ENCODE measurements at regions not wholly inside any gene's neighbourhood (a gene's known extent, or its start where the extent isn't known, plus 50 kb on each side); places are given as distances from the start of the nearest gene placed in this dataset.
"Not testable (repeated sequence)": the region's sequence is repeated elsewhere in the genome, so short reads cannot be mapped to it uniquely, and the experiment has no call there.

DNA sequence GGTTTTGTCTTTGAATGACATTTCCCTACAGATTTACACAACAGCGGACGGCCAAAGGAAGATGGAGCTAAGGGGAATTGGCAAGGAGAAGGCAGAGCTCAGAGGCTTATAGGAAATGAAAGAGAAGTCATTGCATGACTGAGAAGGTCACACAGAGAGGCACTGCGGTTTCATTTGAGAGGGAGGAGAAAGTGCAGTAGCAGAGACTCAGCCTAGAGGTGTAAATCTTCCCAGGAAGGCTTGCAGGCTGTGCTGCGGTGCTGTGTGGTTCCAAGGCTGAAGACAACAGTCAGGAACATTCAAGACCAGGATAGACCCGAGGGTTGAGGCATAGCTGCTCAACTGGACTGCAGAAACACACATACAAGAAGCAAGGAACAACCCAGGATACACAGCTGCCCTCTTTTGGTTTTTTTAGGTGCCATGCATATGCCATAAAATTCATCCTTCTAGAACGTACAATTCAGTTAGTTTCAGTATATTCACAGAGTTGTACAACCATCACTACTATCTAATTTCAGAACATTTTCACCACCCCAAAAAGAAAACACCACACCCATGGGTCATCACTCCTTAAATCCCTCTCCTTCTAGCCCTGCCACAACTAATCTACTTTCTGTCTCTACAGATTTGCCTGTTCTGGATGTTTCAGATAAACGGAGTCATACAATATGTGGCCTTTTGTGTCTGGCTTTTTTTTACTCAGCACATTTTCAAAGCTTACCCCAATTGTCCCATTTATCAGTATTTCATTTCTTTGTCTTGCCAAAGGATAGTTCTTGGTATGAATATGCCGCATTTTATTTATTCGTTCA lies 313.5 kb downstream of the ANAPC1 start:
- H3K27ac ChIP-seq, result not testable (repeated sequence)

DNA sequence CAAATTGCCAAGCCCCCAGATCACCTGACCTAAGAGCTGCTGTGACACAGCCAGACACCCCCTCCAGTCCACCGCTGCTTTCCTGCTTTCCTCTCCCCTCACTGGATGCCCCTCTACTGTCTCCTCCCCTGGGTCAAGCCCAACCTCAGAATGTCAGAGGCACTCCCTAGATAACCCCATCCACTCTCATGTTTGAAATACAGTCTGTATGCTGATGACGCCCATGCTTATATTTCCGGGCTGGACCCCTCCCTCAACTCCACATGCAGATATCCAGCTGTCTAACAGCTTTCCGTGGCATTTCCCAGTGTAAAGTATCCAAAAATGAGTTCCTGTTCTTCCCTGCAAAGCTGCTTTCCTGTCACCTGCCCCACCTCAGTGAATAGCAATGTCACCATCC lies 309.2 kb downstream of the ANAPC1 start:
- not testable (repeated sequence) for H3K27ac ChIP-seq

DNA sequence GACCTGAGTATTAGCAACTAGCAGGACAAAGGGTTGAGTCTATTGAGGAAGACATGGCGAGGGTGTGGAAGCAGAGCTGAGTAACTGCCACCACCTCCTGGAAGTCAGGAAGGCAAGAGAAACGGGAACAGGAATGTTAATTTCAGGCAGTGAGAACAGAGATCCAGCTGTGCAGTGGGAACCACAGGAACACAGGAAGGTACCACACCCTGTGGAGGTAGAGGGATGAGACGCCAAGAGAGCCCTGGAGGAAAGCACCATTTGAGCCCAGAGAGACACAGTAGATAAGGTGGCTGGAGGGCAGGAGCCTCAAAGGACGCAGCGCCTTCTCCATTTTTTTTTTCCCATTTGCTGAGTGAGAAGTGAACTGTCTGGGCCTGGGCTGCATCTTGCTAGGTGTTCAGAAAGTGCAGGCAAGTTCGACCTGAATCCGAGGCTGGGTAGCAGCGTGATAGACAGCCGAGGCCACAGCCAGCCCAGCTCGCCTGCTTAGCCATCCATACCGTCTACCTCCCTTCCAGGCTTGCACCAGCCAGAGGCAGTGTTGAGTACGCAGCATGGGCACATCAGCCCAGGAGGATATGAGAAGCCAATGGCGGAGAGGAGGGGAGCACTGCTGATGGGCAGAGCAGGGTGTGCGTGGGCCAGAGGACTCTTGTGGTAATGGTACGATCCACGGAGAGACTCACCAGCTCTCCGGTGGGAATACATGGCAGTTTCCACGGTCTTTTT lies 306.7 kb downstream of the ANAPC1 start:
- H3K27ac ChIP-seq, result not testable (repeated sequence)

DNA sequence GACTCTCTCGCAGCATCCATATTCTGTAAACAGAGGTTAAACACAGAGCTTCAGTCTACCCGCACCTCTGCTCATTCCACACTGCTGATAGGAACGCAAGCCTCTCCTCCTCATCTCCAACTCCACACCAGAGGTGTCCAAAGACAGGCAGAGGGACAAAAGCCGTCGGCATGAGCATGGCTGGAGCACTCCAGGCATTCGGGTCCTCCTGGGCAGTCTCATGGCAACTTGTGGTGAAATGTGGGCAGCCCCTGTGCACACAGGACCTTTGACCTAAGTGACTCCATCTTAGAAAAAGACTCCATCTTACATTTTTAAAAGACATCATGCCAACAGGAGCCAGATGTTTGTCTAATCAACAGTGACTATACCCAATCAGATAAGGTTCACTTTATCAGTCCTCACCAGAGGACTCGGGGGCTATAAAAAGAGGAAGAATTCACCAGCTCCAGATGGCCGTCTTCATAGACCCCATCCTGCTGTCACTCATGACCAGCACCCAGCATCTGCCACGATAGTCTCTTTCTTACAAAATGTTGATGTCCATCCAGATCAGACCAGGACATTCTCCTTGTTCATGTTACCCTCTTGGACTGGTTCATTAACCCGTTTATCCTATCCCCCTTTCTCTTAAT lies 304.4 kb downstream of the ANAPC1 start:
- H3K27ac ChIP-seq, result not testable (repeated sequence)

DNA sequence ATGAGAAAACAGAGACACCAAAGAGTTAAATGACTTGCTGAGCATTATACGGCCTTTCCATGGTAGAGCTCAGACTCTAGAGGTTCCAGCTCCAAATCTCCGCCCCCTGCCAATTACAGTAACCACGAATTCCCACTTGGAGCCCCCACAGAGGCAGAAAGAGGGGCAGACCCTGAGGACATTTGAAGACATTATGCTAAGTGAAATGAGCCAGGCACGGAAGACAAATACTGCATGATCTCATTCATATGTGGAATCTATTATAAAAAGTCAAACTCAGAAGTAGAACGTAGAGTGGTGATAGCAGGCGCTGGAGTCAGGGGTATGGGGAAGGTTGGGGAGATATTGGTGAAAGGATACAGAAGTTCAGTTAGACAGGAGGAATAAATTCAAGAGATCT lies 303.4 kb downstream of the ANAPC1 start:
- not testable (repeated sequence) for H3K27ac ChIP-seq

DNA sequence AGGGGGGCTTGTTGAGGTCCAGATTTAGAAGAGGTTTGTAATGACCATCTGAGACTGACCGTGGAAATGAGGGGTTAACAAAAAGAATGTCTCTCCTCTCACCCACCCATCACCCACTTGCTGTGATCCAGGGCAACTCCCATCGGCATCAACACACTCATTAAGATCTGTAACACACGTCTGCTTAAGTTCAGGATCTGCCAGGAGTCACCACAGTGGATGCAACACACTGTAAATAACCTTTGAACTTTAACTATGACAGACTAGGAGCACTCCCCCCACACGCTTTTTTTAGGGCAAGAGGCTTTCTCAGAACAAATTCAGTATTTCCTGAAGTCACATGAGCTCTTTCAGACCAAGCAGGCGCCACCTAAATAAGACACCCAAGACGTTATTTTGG lies 301.9 kb downstream of the ANAPC1 start:
- not testable (repeated sequence) for H3K27ac ChIP-seq

DNA sequence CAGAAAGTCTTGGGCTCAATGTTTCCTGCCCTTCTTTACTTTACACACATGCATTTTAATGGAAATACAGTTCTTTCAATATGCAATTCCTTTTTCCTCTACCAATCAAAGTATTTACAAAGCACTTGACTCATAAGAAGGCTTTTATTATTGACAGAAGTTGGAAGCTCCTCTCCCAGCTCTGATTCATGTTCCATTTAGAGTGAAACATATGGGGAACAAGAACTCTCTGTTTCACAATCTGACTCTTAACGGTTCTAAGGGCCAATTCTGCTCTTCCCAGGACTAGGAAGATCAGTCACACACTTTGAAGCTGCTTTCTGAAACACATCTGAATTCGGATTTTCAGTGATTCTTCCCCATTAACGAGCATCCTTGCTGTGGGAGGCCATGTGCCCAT lies 300.5 kb downstream of the ANAPC1 start:
- not testable (repeated sequence) for H3K27ac ChIP-seq

DNA sequence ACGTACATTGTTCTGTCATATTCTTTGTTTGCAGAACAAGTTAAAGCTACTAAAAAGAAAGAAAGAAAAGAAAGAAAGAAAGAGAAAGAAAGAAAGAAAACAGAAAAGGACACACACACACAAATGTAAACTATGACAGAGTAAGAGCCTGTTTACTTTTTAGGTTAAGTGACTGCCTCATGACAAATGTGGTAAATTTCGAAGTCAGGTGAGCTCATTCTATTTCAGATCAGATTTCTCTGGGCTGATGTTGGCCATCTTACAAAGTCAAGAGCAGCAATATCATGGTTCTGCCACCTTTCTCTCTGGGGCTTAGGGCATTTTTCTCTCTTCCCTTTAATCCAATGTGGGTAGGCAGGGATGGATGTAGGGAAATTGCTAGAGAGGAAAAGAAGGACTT lies 299.5 kb downstream of the ANAPC1 start:
- not testable (repeated sequence) for H3K27ac ChIP-seq

DNA sequence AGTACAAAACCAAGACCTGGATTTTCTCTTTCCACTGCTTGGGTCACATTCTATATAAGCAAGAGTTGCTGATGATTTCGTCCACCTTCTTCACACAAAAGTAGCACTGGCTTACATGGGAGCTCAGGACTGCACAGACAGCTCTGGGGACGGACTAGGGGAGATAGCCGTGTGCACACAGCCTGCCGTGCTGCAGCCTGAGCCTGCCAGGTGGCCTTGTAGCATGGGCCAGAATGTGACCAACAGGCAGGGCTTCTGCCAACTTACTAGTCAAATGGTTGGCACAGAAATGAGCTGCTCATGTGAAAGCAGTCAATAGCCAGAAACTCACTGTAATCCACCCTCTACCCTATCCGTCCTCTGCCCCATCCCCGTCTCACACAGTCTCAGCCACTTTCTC lies 299.0 kb downstream of the ANAPC1 start:
- H3K27ac ChIP-seq, result not testable (repeated sequence)

DNA sequence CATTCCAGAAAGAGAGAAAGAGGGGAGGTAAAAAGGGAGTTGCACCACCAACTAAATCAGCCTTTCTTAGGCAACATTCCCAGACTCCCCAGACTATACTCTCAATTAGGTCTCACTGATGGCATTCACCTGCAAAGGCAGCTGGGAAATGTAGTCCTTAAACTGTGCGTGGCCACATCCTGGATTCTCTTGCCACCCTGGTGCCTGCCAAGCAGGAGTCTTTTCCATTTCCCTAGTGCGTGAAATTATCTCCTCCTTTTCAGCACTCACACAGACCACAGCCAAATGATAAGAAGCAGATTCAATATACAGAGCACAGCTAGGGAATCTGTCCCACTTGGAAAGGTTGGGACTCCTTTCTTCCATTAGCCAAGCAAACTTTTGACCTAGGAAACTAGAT lies 298.0 kb downstream of the ANAPC1 start:
- not testable (repeated sequence) for H3K27ac ChIP-seq

DNA sequence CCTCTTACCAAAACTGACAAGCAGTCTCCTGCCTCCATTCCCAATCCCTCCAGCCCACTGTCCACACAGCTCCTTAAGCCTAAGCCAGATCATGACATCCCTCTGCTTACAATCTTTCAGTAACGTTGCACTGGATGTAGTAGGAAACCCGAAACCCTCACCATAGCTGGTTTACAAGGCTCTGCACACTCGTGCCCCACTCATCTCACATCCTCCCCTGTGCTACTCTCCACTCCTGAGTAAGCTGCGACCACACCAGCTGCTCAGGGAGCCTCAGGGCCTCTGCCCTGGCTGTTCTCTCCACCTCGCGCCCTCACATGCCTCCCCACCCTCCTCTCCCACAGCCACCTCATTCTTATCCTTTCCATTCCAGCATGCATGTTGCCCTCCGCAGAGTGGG lies 288.9 kb downstream of the ANAPC1 start:
- H3K27ac ChIP-seq, result not testable (repeated sequence)

DNA sequence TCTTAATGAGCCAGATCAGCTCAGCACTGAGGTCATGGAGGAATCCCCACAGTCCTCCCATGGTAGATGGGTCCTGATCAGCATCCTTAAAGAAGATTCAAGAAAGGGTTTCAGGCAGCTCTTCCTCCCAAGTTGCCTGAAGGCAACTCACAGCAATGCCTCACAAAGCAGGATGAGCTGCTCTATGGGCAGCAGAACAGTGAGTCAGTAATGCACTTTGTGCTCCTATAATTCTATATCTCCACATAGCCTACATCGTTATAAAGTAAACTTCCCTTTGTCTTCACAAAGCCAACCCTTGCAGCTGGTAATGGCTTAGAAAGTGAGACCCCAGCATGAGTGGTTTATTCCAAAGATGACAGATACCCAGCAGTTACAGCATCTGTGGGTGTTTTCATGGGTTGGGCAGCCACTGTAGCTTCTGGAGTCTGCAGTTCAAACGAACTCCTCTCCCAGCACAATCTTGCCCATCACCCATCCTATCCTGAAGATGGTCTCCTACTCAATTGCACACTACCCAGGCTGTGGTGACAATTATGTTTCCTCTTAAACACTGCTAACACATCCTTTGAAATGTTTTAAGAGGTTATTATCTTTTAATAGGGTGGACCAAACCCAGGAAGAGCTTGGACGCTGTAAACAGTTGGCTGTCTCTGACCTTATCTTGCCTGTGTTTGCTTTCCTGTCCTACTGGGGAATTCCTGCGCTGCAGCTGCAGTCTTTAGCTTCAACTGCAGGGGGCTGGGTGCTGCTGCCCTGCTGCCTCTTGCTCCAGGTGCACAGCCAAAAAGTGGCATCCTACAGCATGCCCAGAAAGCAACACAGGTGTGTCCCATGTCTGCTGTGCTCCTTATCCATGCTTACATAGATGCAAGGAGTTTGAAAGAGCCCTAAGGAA lies 286.9 kb downstream of the ANAPC1 start:
- not testable (repeated sequence) for H3K27ac ChIP-seq

DNA sequence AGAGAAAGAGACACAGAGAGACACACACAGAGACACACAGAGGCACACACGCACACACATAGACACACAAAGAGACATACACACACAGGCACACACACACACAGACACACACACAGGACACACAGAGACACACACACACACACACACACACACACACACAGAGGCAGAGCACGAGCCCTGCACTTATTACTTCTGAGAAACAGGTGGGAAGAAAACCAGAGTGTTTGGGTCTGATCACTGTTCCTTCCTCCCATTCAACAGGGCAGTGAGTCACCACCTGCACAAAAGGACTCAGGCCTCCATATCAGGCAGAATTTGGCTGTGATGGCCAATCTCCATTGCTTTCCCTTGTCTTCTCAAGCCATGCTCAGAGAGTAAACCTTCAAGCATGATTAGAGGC lies 285.0 kb downstream of the ANAPC1 start:
- H3K27ac ChIP-seq, result not testable (repeated sequence)

DNA sequence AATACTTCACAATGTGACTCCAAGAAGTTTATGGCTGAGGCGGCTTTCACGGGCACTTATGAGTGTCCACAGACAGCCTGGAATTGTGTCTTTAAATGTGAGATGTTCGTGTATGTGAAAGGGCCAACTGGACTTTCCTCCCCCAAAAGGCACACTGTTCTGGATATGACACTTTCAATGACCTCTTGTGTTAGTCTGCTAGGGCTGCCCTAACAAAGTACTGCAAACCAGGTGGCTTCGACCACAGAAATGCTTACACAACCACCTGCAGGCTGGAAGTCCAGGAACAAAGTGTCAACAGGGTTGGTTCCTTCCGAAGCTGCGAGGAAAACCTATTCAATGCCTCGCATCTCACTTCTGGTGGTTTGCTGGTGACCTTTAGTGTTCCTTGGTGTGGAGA lies 281.7 kb downstream of the ANAPC1 start:
- H3K27ac ChIP-seq, result not testable (repeated sequence)

DNA sequence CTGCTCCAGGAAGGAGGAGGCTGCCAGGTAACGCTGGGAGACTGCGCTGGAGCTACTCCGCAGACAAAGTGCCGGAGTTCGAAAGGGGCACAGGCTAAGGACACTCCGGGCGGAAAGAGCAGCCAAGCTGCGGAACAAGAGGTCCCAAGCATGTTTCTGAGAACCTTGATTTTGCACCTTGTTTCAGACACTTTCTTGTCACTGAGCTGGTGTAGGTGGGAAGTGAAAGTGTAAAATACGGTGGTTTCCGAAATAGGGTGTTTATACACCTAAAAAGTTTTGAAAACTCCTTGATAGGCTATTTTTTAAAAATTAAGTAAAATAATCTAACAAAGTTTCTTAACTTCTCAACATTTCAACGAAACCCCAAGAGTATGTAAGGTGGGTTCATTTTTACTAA lies 278.2 kb downstream of the ANAPC1 start:
- not testable (repeated sequence) for H3K27ac ChIP-seq

DNA sequence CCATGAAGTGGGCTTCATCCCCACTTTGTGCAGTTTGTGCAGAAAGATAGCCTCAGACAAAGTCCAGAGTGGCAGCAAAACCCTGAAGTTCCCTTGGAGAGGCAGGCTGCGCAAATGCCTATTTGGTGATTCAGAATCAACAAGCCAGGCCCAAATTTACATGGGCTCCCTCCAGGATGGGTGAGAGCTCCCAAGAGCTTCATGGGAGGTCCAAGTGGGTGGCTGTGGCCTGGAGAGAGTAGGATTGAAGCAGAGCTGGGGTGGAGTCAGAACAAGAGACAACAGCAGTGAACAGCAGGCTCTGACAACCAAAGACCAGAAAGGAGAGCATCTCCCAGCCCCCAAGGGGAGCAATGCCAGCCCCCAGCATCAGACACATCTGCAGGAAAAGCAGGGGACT lies 277.4 kb downstream of the ANAPC1 start:
- not testable (repeated sequence) for H3K27ac ChIP-seq

DNA sequence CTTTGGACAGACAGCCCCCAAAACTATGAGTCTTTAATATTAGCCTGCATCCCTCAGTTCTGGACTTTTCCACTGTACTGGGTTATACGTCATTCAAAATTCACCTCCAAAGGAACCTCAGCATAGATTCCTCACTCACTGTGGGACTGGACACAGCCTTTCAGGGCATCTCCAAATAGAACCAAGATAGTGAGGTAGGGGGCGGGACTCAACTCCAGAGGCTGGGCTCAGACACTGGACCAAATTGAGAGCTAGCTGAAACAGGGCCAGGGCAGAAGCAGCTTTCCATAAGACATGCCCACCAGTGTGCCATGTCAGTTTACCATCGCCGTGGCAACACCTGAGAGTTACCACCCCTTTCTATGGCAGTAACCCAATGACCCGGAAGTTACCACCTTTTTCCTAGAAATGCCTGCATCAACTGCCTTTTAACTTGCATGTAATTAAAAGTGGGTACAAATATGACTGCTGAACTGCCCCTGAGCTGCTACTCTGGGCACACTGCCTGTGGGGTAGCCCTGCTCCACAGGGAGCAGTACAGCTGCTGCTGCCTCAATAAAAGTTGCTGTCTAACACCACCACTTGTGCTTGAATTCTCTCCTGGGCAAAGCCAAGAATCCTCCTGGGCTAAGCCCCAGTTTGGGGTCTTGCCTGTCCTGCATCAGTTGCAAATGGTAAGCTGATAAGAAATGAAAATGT lies 274.7 kb downstream of the ANAPC1 start:
- not testable (repeated sequence) for H3K27ac ChIP-seq

DNA sequence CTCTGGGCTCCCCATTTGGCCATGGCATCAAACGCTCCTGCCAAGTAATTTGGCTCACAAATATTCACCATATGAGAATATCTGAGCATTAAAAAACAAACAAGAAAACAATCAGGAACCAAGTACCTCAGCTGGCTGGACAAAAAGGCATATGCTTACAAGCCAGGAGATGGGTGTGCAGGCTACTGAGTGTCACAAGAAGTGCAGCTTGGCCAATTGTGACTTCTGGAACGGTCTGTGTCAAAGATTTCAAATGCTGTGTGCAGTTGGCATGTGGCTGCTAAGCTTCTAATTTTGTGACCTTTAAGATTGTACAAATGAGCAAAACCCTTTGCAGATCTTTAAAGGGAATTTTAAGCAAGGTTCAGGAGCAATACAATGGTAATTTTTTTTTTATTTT lies 274.0 kb downstream of the ANAPC1 start:
- H3K27ac ChIP-seq, result not testable (repeated sequence)

Measured in 22Rv1 (cell line).